IPS-11a (cell line): ENCODE measurements at regions not wholly inside any gene's neighbourhood (a gene's known extent, or its start where the extent isn't known, plus 50 kb on each side); places are given as distances from the start of the nearest gene placed in this dataset.

Experiments
- H3K4me3 ChIP-seq: one replicate; pipeline ENCODE4 v1.5.1; 2013; ENCODE audit warnings: low read depth, low read length, control low read depth

GRCh38 chr13:99717959-99718674, 216.8 kb downstream of the TM9SF2 start:
- no peak overlapping the region for H3K4me3 ChIP-seq

DNA sequence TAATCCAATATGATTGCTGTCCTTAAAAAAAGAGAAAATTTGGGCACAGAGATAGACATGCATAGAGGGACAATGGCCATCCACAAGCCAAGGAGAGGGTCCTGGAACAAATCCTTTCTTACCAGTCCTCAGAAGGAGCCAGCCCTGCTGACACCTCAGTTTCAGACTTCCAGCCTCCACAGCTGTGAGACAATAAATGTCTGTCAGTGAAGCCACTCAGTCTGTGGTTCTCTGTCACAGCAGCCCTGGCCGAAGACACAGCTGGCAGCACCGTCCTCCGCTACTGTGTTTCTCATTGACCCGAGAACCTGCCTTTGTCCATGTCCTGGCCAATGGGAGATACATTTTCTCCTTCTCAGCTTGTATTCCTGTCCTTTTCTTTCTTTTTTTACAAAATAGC, 207.9 kb downstream of the TM9SF2 start:
- H3K4me3 ChIP-seq = no peak overlapping the region

- H3K4me3 ChIP-seq = no peak overlapping the region
Measured at GRCh38 chr13:99704390-99704789, 203.1 kb downstream of the TM9SF2 start.

GRCh38 chr13:99703908-99704307, 202.6 kb downstream of the TM9SF2 start:
- H3K4me3 ChIP-seq = no peak overlapping the region

GRCh38 chr13:99702687-99703319, 201.5 kb downstream of the TM9SF2 start:
- no peak overlapping the region for H3K4me3 ChIP-seq

DNA sequence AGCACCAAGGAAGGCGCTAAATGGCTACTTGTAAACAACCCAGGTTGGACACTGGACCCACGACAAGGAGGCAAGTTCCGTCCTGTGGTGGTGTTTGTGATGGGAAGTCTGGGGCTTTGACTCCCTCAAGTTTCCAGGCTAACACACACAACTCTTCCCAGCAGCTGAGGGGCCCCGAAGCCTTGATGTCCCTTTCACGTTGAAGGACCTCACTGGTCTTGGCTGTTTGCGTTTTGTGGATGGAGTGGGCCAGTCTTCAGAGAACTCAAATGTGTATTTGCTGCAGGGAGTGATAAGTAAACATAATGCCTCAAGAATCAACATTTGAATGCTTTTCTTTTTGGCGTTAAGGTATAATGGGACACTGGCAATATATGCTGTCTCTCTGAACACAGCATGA, 199.2 kb downstream of the TM9SF2 start:
- no peak overlapping the region for H3K4me3 ChIP-seq

DNA sequence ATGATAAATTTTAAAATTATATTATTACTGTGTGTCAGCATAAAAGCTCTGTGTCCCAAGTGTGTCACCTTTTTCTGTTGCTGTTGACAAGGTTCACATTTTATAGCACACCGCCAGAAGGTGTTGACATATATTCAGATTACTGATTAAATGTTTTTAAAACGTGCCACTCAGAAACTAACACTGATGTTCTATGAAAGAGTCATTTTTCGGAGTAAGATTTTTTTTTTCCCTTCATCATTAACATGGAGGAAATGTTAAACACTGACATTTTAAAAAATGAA, 197.5 kb downstream of the TM9SF2 start:
- H3K4me3 ChIP-seq = no peak overlapping the region

- H3K4me3 ChIP-seq = no peak overlapping the region
Measured at GRCh38 chr13:99698010-99698815, 196.9 kb downstream of the TM9SF2 start.

DNA sequence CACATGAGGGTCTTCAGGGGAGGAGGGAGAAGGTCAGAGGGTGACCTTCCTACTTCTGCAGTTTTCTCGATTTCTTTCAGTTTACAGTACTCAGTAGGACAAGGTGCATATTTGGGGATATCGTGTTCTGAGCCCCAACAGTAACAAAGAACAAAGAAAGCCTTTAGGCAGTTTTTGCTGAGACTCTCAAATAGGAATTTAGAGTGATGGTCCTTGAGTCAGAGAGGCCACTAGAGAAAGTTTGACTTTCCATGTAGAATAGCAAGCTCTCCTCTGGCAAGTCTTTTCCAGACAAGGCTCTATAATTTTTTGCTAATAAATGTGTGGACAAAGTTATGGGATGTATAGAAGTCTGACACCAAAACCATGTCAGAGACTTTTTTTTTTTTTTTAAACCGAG, 194.6 kb downstream of the TM9SF2 start:
- no peak overlapping the region for H3K4me3 ChIP-seq

DNA sequence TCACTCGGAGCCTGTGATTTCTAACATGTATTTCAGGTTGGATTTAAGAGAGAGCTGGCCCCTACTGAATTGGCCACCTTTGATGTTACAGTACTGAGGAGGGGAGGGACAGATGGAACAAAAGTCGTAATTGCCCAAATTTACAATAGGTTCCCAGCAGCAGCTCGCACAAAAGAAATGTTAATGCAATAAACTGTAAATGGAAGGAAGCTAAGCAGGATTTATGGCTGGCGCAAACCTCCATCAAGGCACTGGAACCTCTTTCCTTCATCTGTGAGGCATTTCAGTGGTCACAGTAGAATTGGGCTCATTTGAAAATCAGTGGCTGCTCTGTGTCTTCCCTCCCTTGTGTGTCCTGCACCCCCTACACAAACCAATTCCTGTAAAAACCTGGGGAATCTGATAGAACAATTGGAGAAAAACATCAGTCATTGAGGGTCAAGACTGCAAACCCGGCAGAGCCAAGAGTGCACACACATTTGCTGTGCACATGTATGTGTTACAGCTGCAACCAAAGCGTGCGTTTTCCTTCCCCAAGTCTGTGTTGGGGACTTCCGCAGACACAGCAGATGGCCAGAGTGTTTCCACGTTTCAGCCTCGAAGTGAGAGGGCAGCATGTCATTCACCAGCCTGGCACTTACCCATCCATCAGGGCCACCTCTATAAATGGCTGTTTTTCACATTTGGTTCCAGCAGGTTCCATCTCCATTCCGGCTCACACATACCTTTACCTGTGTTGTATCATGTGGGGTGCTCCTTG, 192.8 kb downstream of the TM9SF2 start:
- no peak overlapping the region for H3K4me3 ChIP-seq

DNA sequence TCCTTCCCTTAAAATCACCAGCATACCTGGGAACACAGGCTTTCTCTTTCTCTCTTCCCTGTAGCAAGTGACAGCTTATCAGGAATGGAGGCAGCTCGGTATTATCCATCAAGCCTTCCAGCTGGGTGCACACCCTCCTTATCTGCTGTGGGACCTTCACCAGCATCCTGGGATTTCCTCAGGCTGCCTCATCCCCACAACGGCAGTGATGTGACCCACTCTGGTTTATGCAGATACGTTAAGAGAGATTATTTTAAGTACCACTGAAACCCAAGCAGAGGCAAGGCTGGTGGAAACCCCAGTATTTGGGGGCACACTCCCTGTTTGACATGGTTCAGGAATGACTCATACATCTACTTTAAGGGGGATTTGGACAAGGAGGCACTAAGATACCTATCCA, 192.1 kb downstream of the TM9SF2 start:
- no peak overlapping the region for H3K4me3 ChIP-seq

- no peak overlapping the region for H3K4me3 ChIP-seq
Measured at GRCh38 chr13:99692854-99693253, 191.6 kb downstream of the TM9SF2 start.

DNA sequence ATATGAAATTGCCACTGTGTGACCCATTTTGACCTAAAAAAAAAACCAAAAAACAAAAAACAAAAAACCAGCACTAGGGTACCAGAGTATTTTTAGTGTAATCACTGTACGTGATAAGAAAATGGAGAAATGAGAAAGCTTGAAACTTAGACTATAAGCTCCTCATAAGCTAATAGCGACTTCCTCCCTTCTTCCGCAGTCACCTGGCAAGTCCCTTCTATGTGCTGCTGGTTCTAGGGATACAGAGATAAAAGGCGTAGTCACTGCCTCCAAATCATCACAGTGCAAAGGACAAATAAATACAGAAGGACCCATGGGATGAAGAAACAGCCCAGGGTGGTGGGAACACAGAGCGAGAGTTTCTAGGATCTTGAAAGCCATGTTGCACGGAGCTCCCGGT, 190.3 kb downstream of the TM9SF2 start:
- H3K4me3 ChIP-seq = no peak overlapping the region

DNA sequence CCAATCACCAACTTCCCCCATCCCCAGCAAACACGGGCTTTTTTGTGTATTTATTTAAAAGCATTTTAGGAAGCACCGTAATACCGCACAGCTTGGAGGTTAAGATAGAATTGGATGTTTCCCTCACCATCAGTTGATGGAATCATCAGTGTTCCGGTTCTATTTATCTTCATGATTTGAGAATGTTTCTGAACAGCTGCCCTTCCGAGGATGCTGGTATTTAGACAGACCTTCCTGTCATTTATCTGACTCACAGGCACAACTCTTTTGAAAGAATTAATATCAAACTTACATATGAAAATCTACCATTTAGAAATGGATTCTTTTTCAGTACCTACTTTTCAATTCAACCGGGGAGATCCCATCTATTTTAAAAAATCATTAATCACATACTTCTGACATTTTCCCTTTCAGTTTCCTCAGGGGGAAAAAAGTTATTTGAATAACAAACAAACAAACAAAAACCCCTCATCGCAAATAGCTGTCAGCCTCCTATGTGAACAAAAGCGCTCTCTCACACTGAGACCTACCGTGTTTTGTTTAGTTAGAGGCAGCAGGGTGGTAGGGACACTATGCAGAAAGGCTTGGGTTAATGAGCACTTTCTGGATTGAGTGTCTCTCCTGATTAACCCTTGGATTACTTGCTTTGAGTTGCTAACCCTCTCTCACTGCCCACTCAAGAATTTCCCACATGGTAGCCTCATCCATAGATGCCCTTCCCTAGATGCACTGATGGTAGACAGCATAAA, 189.3 kb downstream of the TM9SF2 start:
- no peak overlapping the region for H3K4me3 ChIP-seq

DNA sequence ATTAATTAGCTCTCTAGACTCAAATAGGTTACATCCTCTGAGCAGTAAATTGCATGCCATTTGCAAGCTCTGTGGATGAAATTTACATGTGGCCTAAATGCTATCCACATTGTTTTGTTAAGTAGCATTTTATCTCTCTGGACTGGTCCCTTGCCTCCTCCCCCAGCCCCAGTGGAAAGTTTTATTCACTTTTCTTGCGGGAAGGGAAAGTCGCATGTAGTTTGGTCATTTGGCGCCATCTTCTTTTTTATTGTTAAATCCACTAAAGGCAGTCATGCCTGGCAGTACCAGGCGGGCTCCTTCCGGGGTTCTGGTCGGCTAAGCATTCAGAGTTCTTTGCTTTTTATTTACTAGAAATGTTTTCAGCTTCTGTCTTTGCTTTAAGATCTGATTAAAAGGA, 188.7 kb downstream of the TM9SF2 start:
- no peak overlapping the region for H3K4me3 ChIP-seq

DNA sequence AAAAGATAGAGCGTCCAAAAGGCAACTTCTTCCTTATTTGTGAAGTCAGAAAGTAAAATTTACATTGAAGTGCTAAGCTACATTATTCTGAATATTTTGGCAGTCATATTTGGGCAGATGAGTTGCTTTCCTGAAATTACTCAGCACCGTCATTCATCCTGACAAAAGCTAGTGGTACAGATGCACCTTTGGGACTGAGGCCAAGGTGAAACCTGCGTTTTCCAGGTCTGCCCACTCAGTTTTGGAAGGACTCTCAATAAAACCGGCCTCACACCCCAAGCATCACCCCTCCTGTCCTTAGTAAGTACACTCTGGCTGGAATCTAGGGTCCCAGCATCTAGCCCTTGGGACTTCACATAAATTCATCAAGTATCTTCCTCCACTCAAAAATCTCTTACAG, 187.5 kb downstream of the TM9SF2 start:
- H3K4me3 ChIP-seq = no peak overlapping the region

DNA sequence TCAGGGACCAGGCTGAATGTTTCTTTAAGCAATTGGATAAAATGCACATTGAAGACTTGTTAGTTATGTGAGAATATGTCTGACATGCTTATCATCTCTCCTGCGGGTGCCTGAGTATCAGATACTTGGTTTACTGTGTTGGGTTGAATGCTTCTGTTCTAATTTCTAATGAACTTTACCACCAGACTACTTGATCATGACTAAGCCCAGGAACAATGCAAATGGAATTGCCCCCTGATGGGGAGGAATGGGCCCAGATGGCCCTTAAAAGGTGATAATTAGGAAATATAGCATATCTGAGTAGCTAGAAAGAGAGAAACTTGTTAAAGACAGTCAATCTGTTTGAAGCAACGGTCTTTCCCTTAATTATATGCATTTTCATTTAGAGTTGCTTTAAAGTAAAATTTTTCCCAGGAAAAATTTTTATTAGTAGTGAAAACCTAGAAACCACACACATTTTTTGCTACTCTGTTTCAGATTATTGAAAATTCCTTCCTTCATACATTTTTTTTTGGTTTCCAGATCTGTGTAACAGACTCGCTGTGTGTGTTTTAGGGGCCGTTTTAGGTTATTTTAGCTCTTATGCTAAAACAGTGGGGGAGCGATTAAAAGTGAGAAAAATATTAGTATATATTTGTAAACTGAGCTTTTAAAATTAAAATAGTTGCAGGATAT, 186.6 kb downstream of the TM9SF2 start:
- no peak overlapping the region for H3K4me3 ChIP-seq

GRCh38 chr13:99686944-99687411, 185.7 kb downstream of the TM9SF2 start:
- no peak overlapping the region for H3K4me3 ChIP-seq

DNA sequence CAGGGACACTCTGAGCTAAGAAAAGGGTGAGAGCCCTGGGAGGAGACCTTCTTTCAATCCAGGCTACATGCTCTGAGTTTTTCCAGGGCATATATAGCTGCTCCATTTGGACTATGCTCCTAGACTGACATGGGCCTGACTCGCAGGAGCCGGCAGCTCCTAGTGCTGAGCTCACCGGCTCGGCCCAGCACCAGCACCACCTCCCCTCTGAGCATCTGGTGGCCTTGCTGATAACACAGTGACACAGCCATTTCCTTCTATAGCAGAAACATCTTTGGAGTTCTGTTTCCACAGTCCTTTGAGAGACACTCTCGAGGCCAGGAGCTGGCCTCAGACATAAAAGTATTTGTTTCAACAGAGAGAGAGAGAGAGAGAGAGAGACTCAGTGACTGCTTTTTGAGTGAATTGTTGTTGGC, 184.9 kb downstream of the TM9SF2 start:
- H3K4me3 ChIP-seq = no peak overlapping the region

DNA sequence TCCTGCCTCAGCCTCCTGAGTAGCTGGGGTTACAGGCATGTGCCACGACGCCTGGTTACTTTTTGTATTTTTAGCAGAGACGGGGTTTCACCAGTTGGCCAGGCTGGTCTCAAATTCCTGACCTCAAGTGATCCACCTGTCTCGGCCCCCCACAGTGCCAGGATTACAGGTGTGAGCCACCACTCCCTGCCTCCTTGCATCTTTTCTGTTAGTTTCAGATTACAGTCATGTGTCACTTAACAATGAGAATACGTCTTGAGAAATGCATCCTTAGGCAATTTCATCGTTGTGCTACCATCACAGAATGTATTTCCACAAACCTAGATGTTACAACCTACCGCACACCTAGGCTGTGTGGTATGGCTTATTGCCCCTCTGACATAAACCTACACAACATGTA, 180.4 kb downstream of the TM9SF2 start:
- no peak overlapping the region for H3K4me3 ChIP-seq
